ENCODE measurements at regions not wholly inside any gene's neighbourhood (a gene's known extent, or its start where the extent isn't known, plus 50 kb on each side); places are given as distances from the start of the nearest gene placed in this dataset.

- TF ChIP-seq CTCF (IDR thresholded peaks at IDR 0.05) (no peak), POLR2A (IDR thresholded peaks at IDR 0.05) (no peak)
Observed at GRCh38 chr16:85165781-85166180, 53.5 kb upstream of the CIBAR2 start.

All from uterus (tissue), 2 donors.